ENCODE measurements at regions not wholly inside any gene's neighbourhood (a gene's known extent, or its start where the extent isn't known, plus 50 kb on each side); places are given as distances from the start of the nearest gene placed in this dataset.

DNA sequence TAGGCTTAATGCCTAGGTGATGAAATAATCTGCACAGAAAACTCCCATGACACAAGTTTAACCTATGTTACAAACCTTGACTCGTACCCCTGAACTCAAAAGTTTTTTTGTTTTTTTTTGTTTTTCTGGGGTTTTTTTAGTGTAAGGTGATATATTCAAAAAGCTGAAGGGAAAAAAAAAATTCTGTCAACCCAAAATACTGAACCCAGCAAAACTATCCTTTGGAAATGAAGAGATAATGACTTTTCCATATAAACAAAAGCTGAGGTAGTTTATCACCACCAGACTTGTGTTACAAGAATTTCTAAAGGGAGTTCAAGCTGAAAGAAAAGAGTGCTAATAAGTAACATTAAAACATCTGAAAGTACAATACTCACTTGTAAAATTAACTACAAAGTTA, 448.1 kb downstream of the KCNH5 start:
- Histone ChIP-seq H3K4me3 (ENCODE audit: insufficient read depth in 1 of 2, low read depth in 1 of 2, low read length in 2 of 2) (no peak overlapping the region), H3K79me1 (replicated peaks; ENCODE audit: low read length, poor library complexity, severe bottlenecking) (no peaks in the 10 kb centered on the region), H4K91ac (ENCODE audit: low read length) (no peak overlapping the region), H3K4me1 (ENCODE audit: control insufficient read depth, insufficient read depth, low read depth, low read length) (no peaks in the 10 kb centered on the region), H2BK12ac (ENCODE audit: low read length in 2 of 2) (no peak overlapping the region), H3K27ac (ENCODE audit: low read length, poor library complexity, severe bottlenecking) (no peak overlapping the region), H3K4me2 (ENCODE audit: low read length, poor library complexity, severe bottlenecking) (no peak overlapping the region), H3K14ac (ENCODE audit: low read length in 2 of 2) (no peak overlapping the region), H4K8ac (ENCODE audit: low read length) (no peak overlapping the region), H2BK5ac (ENCODE audit: low read depth, low read length, poor library complexity, severe bottlenecking) (no peak overlapping the region), H3K27me3 (ENCODE audit: control insufficient read depth in 1 of 2, insufficient read depth in 1 of 2, low read length in 2 of 2) (no peaks in the 10 kb centered on the region), H3K4ac (ENCODE audit: low read depth in 1 of 2, low read length in 2 of 2) (no peak overlapping the region), H2AFZ (ENCODE audit: low read depth, low read length) (no peak overlapping the region), H3K9ac (ENCODE audit: low read length) (no peak overlapping the region), H2AK5ac (ENCODE audit: low read length, severe bottlenecking) (no peak overlapping the region), H3K9me3 (ENCODE audit: control insufficient read depth, low read length) (peaks cover 31% of the 10 kb centered on the region), H3K36me3 (ENCODE audit: control insufficient read depth in 1 of 2, insufficient read depth in 2 of 2, low read depth in 1 of 2, low read length in 2 of 2) (no peaks in the 10 kb centered on the region), H3K18ac (ENCODE audit: low read depth in 1 of 2, low read length in 2 of 2) (no peak overlapping the region), H2BK15ac (ENCODE audit: low read depth, poor library complexity, severe bottlenecking) (no peak overlapping the region), H2BK120ac (ENCODE audit: low read depth, low read length) (no peak overlapping the region), H3K23ac (ENCODE audit: low read length in 2 of 2) (no peak overlapping the region)
- no peak for DNase-seq
- WGBS = no CpG with 5 or more reads among the region's 1 CpG

DNA sequence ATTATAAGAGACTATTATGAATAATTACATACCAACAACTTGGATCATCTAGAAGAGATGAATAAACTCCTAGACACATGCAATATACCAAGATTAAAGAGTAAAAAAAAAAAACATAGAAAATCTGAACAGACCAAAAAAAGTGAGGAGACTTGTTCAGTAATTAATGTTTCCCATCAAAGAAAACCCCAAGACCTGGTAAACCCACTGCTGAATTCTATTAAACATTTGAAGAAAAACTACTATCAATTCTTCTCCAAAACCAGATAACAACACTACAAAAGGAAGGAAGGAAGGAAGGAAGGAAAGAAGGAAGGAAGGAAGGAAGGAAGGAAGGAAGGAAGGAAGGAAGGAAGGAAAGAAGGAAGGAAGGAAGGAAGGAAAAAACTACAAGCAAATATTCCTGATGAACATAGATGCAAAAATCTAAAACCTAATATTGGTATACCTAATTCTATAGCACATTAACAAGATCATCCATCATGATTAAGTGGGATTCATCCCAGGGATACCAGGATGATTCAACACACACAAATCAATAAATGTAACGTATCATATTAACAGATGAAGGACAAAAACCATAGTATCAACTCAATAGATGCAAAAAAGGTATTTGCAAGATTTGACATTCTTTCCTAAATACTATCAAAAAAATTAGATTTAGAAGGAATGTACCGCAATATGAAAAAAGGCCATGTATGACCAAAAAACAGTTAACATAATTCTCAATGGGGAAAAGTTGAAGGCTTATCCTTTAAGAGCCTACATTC, 445.5 kb downstream of the KCNH5 start:
- DNase-seq = no peak

GRCh38 chr14:62602712-62603111, 442.5 kb downstream of the KCNH5 start:
- Histone ChIP-seq H3K27me3 (ENCODE audit: control insufficient read depth in 1 of 2, insufficient read depth in 1 of 2, low read length in 2 of 2) (no peaks in the 10 kb centered on the region), H4K91ac (ENCODE audit: low read length) (no peak overlapping the region), H2BK5ac (ENCODE audit: low read depth, low read length, poor library complexity, severe bottlenecking) (no peak overlapping the region), H3K4me3 (ENCODE audit: insufficient read depth in 1 of 2, low read depth in 1 of 2, low read length in 2 of 2) (no peak overlapping the region), H2BK12ac (ENCODE audit: low read length in 2 of 2) (no peak overlapping the region), H3K79me1 (replicated peaks; ENCODE audit: low read length, poor library complexity, severe bottlenecking) (no peaks in the 10 kb centered on the region), H2AFZ (ENCODE audit: low read depth, low read length) (no peak overlapping the region), H3K4me1 (ENCODE audit: control insufficient read depth, insufficient read depth, low read depth, low read length) (no peaks in the 10 kb centered on the region), H4K8ac (ENCODE audit: low read length) (no peak overlapping the region), H3K9me3 (ENCODE audit: control insufficient read depth, low read length) (peaks cover 10% of the 10 kb centered on the region), H3K4ac (ENCODE audit: low read depth in 1 of 2, low read length in 2 of 2) (no peak overlapping the region), H3K4me2 (ENCODE audit: low read length, poor library complexity, severe bottlenecking) (no peak overlapping the region), H3K27ac (ENCODE audit: low read length, poor library complexity, severe bottlenecking) (no peak overlapping the region), H2AK5ac (ENCODE audit: low read length, severe bottlenecking) (no peak overlapping the region), H2BK15ac (ENCODE audit: low read depth, poor library complexity, severe bottlenecking) (no peak overlapping the region), H3K18ac (ENCODE audit: low read depth in 1 of 2, low read length in 2 of 2) (no peak overlapping the region), H3K9ac (ENCODE audit: low read length) (no peak overlapping the region), H3K14ac (ENCODE audit: low read length in 2 of 2) (no peak overlapping the region), H3K23ac (ENCODE audit: low read length in 2 of 2) (no peak overlapping the region), H2BK120ac (ENCODE audit: low read depth, low read length) (no peak overlapping the region), H3K36me3 (ENCODE audit: control insufficient read depth in 1 of 2, insufficient read depth in 2 of 2, low read depth in 1 of 2, low read length in 2 of 2) (no peaks in the 10 kb centered on the region)
- no CpG with 5 or more reads among the region's 2 CpGs for WGBS
- DNase-seq = no peak

More for the DNA sequence above, 445.5 kb downstream of the KCNH5 start:
- Histone ChIP-seq H4K8ac (ENCODE audit: low read length) (no peak overlapping the region), H2BK15ac (ENCODE audit: low read depth, poor library complexity, severe bottlenecking) (no peak overlapping the region), H3K4ac (ENCODE audit: low read depth in 1 of 2, low read length in 2 of 2) (no peak overlapping the region), H3K23ac (ENCODE audit: low read length in 2 of 2) (no peak overlapping the region), H3K18ac (ENCODE audit: low read depth in 1 of 2, low read length in 2 of 2) (no peak overlapping the region), H4K91ac (ENCODE audit: low read length) (no peak overlapping the region), H3K4me1 (ENCODE audit: control insufficient read depth, insufficient read depth, low read depth, low read length) (no peaks in the 10 kb centered on the region), H2BK12ac (ENCODE audit: low read length in 2 of 2) (no peak overlapping the region), H3K36me3 (ENCODE audit: control insufficient read depth in 1 of 2, insufficient read depth in 2 of 2, low read depth in 1 of 2, low read length in 2 of 2) (no peaks in the 10 kb centered on the region), H3K9ac (ENCODE audit: low read length) (no peak overlapping the region), H3K4me2 (ENCODE audit: low read length, poor library complexity, severe bottlenecking) (no peak overlapping the region), H3K27me3 (ENCODE audit: control insufficient read depth in 1 of 2, insufficient read depth in 1 of 2, low read length in 2 of 2) (no peaks in the 10 kb centered on the region), H2AFZ (ENCODE audit: low read depth, low read length) (no peak overlapping the region), H3K14ac (ENCODE audit: low read length in 2 of 2) (no peak overlapping the region), H3K4me3 (ENCODE audit: insufficient read depth in 1 of 2, low read depth in 1 of 2, low read length in 2 of 2) (no peak overlapping the region), H3K79me1 (replicated peaks; ENCODE audit: low read length, poor library complexity, severe bottlenecking) (no peaks in the 10 kb centered on the region), H2BK120ac (ENCODE audit: low read depth, low read length) (no peak overlapping the region), H2BK5ac (ENCODE audit: low read depth, low read length, poor library complexity, severe bottlenecking) (no peak overlapping the region), H3K9me3 (ENCODE audit: control insufficient read depth, low read length) (peaks cover 31% of the 10 kb centered on the region), H3K27ac (ENCODE audit: low read length, poor library complexity, severe bottlenecking) (no peak overlapping the region), H2AK5ac (ENCODE audit: low read length, severe bottlenecking) (no peak overlapping the region)
- WGBS = 90% methylated on average over 2 of the region's 2 CpGs

GRCh38 chr14:62604524-62604923, 440.7 kb downstream of the KCNH5 start:
- no peak overlapping the region for H3K18ac ChIP-seq (ENCODE audit: low read depth in 1 of 2, low read length in 2 of 2)
- H3K79me1 ChIP-seq (replicated peaks; ENCODE audit: low read length, poor library complexity, severe bottlenecking) = no peaks in the 10 kb centered on the region
- no peak for DNase-seq
- no peaks in the 10 kb centered on the region for H3K36me3 ChIP-seq (ENCODE audit: control insufficient read depth in 1 of 2, insufficient read depth in 2 of 2, low read depth in 1 of 2, low read length in 2 of 2)
- no peak overlapping the region for H3K9ac ChIP-seq (ENCODE audit: low read length)
- no peak overlapping the region for H3K14ac ChIP-seq (ENCODE audit: low read length in 2 of 2)
- no peaks in the 10 kb centered on the region for H3K27me3 ChIP-seq (ENCODE audit: control insufficient read depth in 1 of 2, insufficient read depth in 1 of 2, low read length in 2 of 2)
- no peak overlapping the region for H2BK120ac ChIP-seq (ENCODE audit: low read depth, low read length)
- no peak overlapping the region for H2AFZ ChIP-seq (ENCODE audit: low read depth, low read length)
- H2AK5ac ChIP-seq (ENCODE audit: low read length, severe bottlenecking) = no peak overlapping the region
- H3K4me1 ChIP-seq (ENCODE audit: control insufficient read depth, insufficient read depth, low read depth, low read length) = no peaks in the 10 kb centered on the region
- H3K4me3 ChIP-seq (ENCODE audit: insufficient read depth in 1 of 2, low read depth in 1 of 2, low read length in 2 of 2) = no peak overlapping the region
- H3K27ac ChIP-seq (ENCODE audit: low read length, poor library complexity, severe bottlenecking) = no peak overlapping the region
- no peak overlapping the region for H2BK12ac ChIP-seq (ENCODE audit: low read length in 2 of 2)
- no peak overlapping the region for H4K91ac ChIP-seq (ENCODE audit: low read length)
- H2BK15ac ChIP-seq (ENCODE audit: low read depth, poor library complexity, severe bottlenecking) = no peak overlapping the region
- no peak overlapping the region for H4K8ac ChIP-seq (ENCODE audit: low read length)
- no peak overlapping the region for H3K4ac ChIP-seq (ENCODE audit: low read depth in 1 of 2, low read length in 2 of 2)
- H3K9me3 ChIP-seq (ENCODE audit: control insufficient read depth, low read length) = peaks cover 5% of the 10 kb centered on the region
- no peak overlapping the region for H3K4me2 ChIP-seq (ENCODE audit: low read length, poor library complexity, severe bottlenecking)
- H2BK5ac ChIP-seq (ENCODE audit: low read depth, low read length, poor library complexity, severe bottlenecking) = no peak overlapping the region
- no peak overlapping the region for H3K23ac ChIP-seq (ENCODE audit: low read length in 2 of 2)
- WGBS = 100% methylated on average over 2 of the region's 2 CpGs

Measured in mesenchymal stem cell (in vitro differentiated cells and primary cell).